ENCODE measurements at regions not wholly inside any gene's neighbourhood (a gene's known extent, or its start where the extent isn't known, plus 50 kb on each side); places are given as distances from the start of the nearest gene placed in this dataset.

- Histone ChIP-seq H3K4me1 (ENCODE audit: control insufficient read depth in 2 of 2, insufficient read depth in 2 of 2, low read length in 2 of 2) (no peaks in the 10 kb centered on the region), H3K4me2 (replicated peaks; ENCODE audit: low read depth, low read length, poor library complexity, severe bottlenecking) (no peak overlapping the region), H3K36me3 (replicated peaks in 1 of 2; ENCODE audit: control extremely low read depth in 1 of 2, control insufficient read depth in 1 of 2, extremely low read depth in 1 of 2, insufficient read depth in 2 of 2, low read length in 1 of 2) (no peaks in the 10 kb centered on the region), H3K27me3 (replicated peaks in 1 of 4; ENCODE audit: control extremely low read depth in 1 of 4, control insufficient read depth in 3 of 4, insufficient read depth in 4 of 4, low read length in 3 of 4) (no peaks in the 10 kb centered on the region), H3K4me3 (ENCODE audit: control extremely low read depth in 1 of 5, extremely low read depth in 1 of 5, insufficient read depth in 1 of 5, low read depth in 2 of 5, low read length in 4 of 5) (no peak overlapping the region), H3K9me3 (ENCODE audit: control extremely low read depth in 1 of 3, control insufficient read depth in 2 of 3, insufficient read depth in 1 of 3, low read length in 2 of 3) (peaks cover 0 to 15% (median 0%) of the 10 kb centered on the region in 3 donors), H3K79me2 (ENCODE audit: control insufficient read depth, insufficient read depth, low read length) (no peaks in the 10 kb centered on the region), H2AFZ (ENCODE audit: insufficient read depth, low read depth, low read length, poor library complexity, severe bottlenecking) (no peak overlapping the region), H4K20me1 (ENCODE audit: control insufficient read depth, insufficient read depth, low read length, poor library complexity, severe bottlenecking) (no peaks in the 10 kb centered on the region), H3K27ac (ENCODE audit: low read length in 2 of 2) (no peak overlapping the region), H3K9ac (ENCODE audit: low read length) (no peak overlapping the region)
- no peak for DNase-seq
- Mint-ChIP-seq H3K9me3 (ENCODE audit: insufficient read depth) (peaks cover 2% of the 10 kb centered on the region), H3K27me3 (peaks cover 4% of the 10 kb centered on the region), H3K4me3 (no peak overlapping the region), H3K27ac (no peak overlapping the region), H3K4me1 (no peaks in the 10 kb centered on the region)
- intact Hi-C loops (cut with micrococcal nuclease), result no loop called here
- ChIA-PET CTCF (no interaction called here), POLR2A (no interaction called here)
- TF ChIP-seq EZH2 (IDR thresholded peaks at IDR 0.05; ENCODE audit: borderline replicate concordance, insufficient read depth, low read depth, low read length, poor library complexity, severe bottlenecking), result no peak
- TF ChIP-seq CTCF (IDR thresholded peaks at IDR 0.05), result no peak
- 29% methylated on average over 1 of the region's 2 CpGs for WGBS (ENCODE audit: insufficient coverage)
- no peak for ATAC-seq (ENCODE audit: low read depth)
Measured at GRCh38 chr2:122136056-122136455, 380.6 kb downstream of the TSN start.

GRCh38 chr2:122138561-122138960, 383.1 kb downstream of the TSN start:
- Histone ChIP-seq H3K36me3 (replicated peaks in 1 of 2; ENCODE audit: control extremely low read depth in 1 of 2, control insufficient read depth in 1 of 2, extremely low read depth in 1 of 2, insufficient read depth in 2 of 2, low read length in 1 of 2) (no peaks in the 10 kb centered on the region), H3K79me2 (ENCODE audit: control insufficient read depth, insufficient read depth, low read length) (no peaks in the 10 kb centered on the region), H2AFZ (ENCODE audit: insufficient read depth, low read depth, low read length, poor library complexity, severe bottlenecking) (no peak overlapping the region), H3K27ac (ENCODE audit: low read length in 2 of 2) (no peak overlapping the region), H3K27me3 (replicated peaks in 1 of 4; ENCODE audit: control extremely low read depth in 1 of 4, control insufficient read depth in 3 of 4, insufficient read depth in 4 of 4, low read length in 3 of 4) (no peaks in the 10 kb centered on the region), H3K4me1 (ENCODE audit: control insufficient read depth in 2 of 2, insufficient read depth in 2 of 2, low read length in 2 of 2) (no peaks in the 10 kb centered on the region), H3K9me3 (ENCODE audit: control extremely low read depth in 1 of 3, control insufficient read depth in 2 of 3, insufficient read depth in 1 of 3, low read length in 2 of 3) (peaks cover 0 to 6% (median 0%) of the 10 kb centered on the region in 3 donors), H4K20me1 (ENCODE audit: control insufficient read depth, insufficient read depth, low read length, poor library complexity, severe bottlenecking) (no peaks in the 10 kb centered on the region), H3K9ac (ENCODE audit: low read length) (no peak overlapping the region), H3K4me2 (replicated peaks; ENCODE audit: low read depth, low read length, poor library complexity, severe bottlenecking) (no peak overlapping the region), H3K4me3 (ENCODE audit: control extremely low read depth in 1 of 5, extremely low read depth in 1 of 5, insufficient read depth in 1 of 5, low read depth in 2 of 5, low read length in 4 of 5) (no peak overlapping the region)
- TF ChIP-seq CTCF (IDR thresholded peaks at IDR 0.05), result no peak
- no peak for TF ChIP-seq EZH2 (IDR thresholded peaks at IDR 0.05; ENCODE audit: borderline replicate concordance, insufficient read depth, low read depth, low read length, poor library complexity, severe bottlenecking)
- Mint-ChIP-seq H3K27ac (no peak overlapping the region), H3K9me3 (ENCODE audit: insufficient read depth) (no peaks in the 10 kb centered on the region), H3K4me1 (no peaks in the 10 kb centered on the region), H3K4me3 (no peak overlapping the region), H3K27me3 (peaks cover 4% of the 10 kb centered on the region)
- ChIA-PET CTCF (interaction anchor here (0.5 kb wide), 1 partner anchor 44 kb away, joined by 3 read pairs; no protein-coding TSS in a partner anchor), POLR2A (no interaction called here)
- intact Hi-C loops (cut with micrococcal nuclease), result no loop called here
- no peak for DNase-seq
- 88% methylated on average over 7 of the region's 7 CpGs for WGBS (ENCODE audit: insufficient coverage)
- ATAC-seq (ENCODE audit: low read depth), result no peak
